Endothelial cell (in vitro differentiated cells): ENCODE measurements at regions not wholly inside any gene's neighbourhood (a gene's known extent, or its start where the extent isn't known, plus 50 kb on each side); places are given as distances from the start of the nearest gene placed in this dataset.
"Not testable (repeated sequence)": the region's sequence is repeated elsewhere in the genome, so short reads cannot be mapped to it uniquely, and the experiment has no call there.

ENCODE experiments used
- DNase-seq: peaks from one replicate; pipeline ENCODE4 v3.0.0; 2021; ENCODE audit warnings: low spot score
- H3K27ac Mint-ChIP-seq: one replicate; pipeline ENCODE4 v1.8.0; 2021; ENCODE audit warnings: mixed read lengths, inconsistent platforms; ENCODE audit not compliant: unreplicated experiment
- H3K27me3 Mint-ChIP-seq: one replicate; pipeline ENCODE4 v1.8.0; 2021; ENCODE audit warnings: mild to moderate bottlenecking, moderate library complexity, mixed read lengths, inconsistent platforms; ENCODE audit not compliant: unreplicated experiment
- H3K36me3 Mint-ChIP-seq: one replicate; pipeline ENCODE4 v1.8.0; 2021; ENCODE audit warnings: mild to moderate bottlenecking, low read depth, mixed read lengths, inconsistent platforms; ENCODE audit not compliant: unreplicated experiment
- H3K4me1 Mint-ChIP-seq: one replicate; pipeline ENCODE4 v1.8.0; 2021; ENCODE audit warnings: mild to moderate bottlenecking, mixed read lengths, inconsistent platforms; ENCODE audit not compliant: unreplicated experiment
- H3K4me3 Mint-ChIP-seq: one replicate; pipeline ENCODE4 v1.8.0; 2021; ENCODE audit warnings: mild to moderate bottlenecking, mixed read lengths, inconsistent platforms; ENCODE audit not compliant: unreplicated experiment
- H3K9me3 Mint-ChIP-seq: one replicate; pipeline ENCODE4 v1.8.0; 2021; ENCODE audit warnings: mixed read lengths, inconsistent platforms; ENCODE audit not compliant: unreplicated experiment
- TF ChIP-seq, protein P1 (sequence below): fragments of 200-600 bp; sonication (generic); IDR thresholded peaks from one replicate; pipeline ENCODE4 v1.5.0; 2021; ENCODE audit warnings: antibody characterized with exemption; ENCODE audit not compliant: unreplicated experiment

DNA sequence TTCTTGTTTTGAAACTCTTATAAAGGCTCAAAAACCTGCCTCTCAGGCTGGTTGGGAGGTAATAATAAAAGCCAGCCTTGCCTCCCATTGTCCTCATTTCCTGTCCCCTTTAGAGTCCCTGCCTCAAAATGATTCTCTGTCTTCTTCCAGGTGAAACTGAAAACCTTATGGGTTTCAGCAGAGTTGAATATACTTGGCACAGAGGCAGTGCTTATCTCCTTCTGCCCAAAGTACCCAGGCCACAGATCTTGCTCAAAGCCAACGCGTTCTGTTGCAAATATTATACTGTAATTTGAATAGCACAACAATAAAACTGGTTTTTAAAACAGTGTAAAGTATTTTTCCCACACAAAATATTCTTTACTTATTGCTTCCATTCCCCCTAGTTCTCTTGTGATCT, 183.1 kb upstream of the GIMD1 start:
- Mint-ChIP-seq H3K4me3 (no peak overlapping the region), H3K4me1 (peaks cover 5% of the 10 kb centered on the region), H3K27ac (no peak overlapping the region), H3K9me3 (no peaks in the 10 kb centered on the region), H3K27me3 (no peaks in the 10 kb centered on the region), H3K36me3 (no peaks in the 10 kb centered on the region)
- no peak for DNase-seq
- TF ChIP-seq, protein P1, sequence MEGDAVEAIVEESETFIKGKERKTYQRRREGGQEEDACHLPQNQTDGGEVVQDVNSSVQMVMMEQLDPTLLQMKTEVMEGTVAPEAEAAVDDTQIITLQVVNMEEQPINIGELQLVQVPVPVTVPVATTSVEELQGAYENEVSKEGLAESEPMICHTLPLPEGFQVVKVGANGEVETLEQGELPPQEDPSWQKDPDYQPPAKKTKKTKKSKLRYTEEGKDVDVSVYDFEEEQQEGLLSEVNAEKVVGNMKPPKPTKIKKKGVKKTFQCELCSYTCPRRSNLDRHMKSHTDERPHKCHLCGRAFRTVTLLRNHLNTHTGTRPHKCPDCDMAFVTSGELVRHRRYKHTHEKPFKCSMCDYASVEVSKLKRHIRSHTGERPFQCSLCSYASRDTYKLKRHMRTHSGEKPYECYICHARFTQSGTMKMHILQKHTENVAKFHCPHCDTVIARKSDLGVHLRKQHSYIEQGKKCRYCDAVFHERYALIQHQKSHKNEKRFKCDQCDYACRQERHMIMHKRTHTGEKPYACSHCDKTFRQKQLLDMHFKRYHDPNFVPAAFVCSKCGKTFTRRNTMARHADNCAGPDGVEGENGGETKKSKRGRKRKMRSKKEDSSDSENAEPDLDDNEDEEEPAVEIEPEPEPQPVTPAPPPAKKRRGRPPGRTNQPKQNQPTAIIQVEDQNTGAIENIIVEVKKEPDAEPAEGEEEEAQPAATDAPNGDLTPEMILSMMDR: no peak

DNA sequence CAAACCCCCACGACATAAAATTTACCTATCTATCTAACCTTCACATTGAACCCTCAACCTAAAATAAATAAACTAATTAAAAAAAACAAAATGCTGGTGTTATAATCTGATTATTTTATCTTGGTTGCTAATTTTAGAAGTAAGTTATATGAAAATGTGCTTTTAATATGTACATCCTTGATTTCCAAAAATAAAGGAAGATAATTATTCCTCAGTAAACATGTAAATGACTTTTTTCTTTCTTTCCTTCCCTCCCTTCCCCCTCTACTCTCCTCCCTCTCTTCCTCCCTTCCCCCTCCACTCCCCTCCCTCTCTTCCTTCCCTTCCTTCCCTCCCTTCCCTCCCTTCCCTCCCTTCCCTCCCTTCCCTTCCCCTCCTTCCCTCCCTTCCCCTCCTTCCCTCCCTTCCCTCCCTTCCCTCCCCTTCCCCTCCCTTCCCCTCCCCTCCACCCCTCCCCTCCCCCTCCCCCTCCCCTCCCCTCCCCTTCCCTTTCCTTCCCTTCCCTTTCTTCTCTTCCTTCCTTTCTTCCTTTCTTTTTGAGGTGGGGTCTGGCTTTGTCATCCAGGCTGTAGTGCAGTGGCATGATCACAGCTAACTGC, 180.0 kb upstream of the GIMD1 start:
- H3K36me3 Mint-ChIP-seq: no peaks in the 10 kb centered on the region
- DNase-seq: no peak
- TF ChIP-seq, protein P1: no peak
- no peak overlapping the region for H3K4me3 Mint-ChIP-seq
- H3K9me3 Mint-ChIP-seq: no peaks in the 10 kb centered on the region
- peaks cover 5% of the 10 kb centered on the region for H3K4me1 Mint-ChIP-seq
- H3K27me3 Mint-ChIP-seq: no peaks in the 10 kb centered on the region
- no peak overlapping the region for H3K27ac Mint-ChIP-seq

DNA sequence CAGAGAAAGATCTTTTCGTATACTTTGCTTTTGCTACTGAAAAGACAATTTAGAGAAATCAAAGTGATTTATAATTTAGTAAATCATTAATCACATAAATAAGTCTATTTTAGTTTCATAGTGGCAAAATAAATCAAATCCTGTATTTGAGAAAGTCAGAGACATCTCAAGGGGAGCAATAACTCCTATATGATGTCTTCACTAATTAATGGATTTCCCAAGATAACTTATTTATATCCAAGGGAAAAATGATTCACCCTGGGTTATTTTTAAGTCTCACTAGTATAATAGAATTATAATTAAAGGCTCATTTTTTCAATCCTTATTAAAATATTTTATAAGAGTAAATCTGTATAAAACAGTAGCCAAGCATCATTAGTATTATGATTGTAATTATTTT, 177.8 kb upstream of the GIMD1 start:
- H3K4me3 Mint-ChIP-seq: no peak overlapping the region
- no peaks in the 10 kb centered on the region for H3K36me3 Mint-ChIP-seq
- DNase-seq: no peak
- no peak overlapping the region for H3K27ac Mint-ChIP-seq
- H3K9me3 Mint-ChIP-seq: no peaks in the 10 kb centered on the region
- TF ChIP-seq, protein P1: no peak
- no peaks in the 10 kb centered on the region for H3K27me3 Mint-ChIP-seq
- H3K4me1 Mint-ChIP-seq: peaks cover under 1% of the 10 kb centered on the region

DNA sequence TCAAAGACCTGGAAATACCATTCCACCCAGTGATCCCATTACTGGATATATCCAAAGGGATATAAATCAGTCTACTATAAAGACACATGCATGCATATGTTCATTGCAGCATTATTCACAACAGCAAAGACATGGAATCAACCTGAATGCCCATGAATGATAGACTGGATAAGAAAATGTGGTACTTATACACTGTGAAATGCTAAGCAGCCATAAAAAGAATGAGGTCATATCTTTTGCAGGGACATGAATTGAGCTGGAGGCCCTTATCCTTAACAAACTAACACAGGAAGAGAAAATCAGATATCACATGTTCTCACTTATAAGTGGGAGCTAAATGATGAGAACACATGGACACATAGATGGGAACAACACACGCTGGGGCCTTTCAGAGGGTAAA, 174.0 kb upstream of the GIMD1 start:
- H3K4me3 Mint-ChIP-seq, H3K9me3 Mint-ChIP-seq, DNase-seq, H3K36me3 Mint-ChIP-seq, H3K27ac Mint-ChIP-seq, H3K27me3 Mint-ChIP-seq, H3K4me1 Mint-ChIP-seq: not testable (repeated sequence)

DNA sequence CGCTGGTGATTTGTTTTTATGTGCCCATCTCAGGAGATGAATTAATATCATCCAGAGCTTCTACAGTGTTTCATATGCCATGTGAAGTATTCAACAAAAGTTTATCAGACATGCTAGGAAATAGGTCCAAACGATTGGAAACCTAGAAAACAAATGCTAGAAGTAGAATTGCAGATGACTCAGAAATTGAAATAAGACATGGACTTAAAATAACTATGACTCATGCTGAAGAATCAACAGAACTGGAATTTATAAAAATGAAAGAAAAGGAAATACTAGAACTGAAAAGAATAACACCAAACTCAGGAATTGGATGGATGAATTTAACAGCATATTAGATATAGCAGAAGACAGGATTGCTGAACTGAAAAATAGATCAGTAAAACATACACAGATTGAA, 172.7 kb upstream of the GIMD1 start:
- Mint-ChIP-seq H3K4me1 (no peaks in the 10 kb centered on the region), H3K9me3 (no peaks in the 10 kb centered on the region), H3K36me3 (no peaks in the 10 kb centered on the region), H3K4me3 (no peak overlapping the region), H3K27ac (no peak overlapping the region), H3K27me3 (peaks cover 1% of the 10 kb centered on the region)
- no peak for DNase-seq
- TF ChIP-seq, protein P1: no peak
